Bronchial epithelial cell (primary cell): ENCODE measurements at regions not wholly inside any gene's neighbourhood (a gene's known extent, or its start where the extent isn't known, plus 50 kb on each side); places are given as distances from the start of the nearest gene placed in this dataset.

Experiments used
- DNase-seq: peaks from one replicate; pipeline ENCODE4 v3.0.0-alpha.2; 2010; ENCODE audit warnings: low read depth
- FAIRE-seq: peaks from 2 replicates; lab custom pipeline; 2011; peaks lifted over from hg19 to GRCh38; lab: Jason Lieb, UNC
- H3K27me3 ChIP-seq: 2 replicates; pipeline ENCODE4 v1.5.1; 2011; ENCODE audit warnings: low read length; ENCODE audit not compliant: control insufficient read depth, insufficient read depth
- H3K36me3 ChIP-seq: 2 replicates; pipeline ENCODE4 v1.5.1; 2011; ENCODE audit warnings: low read length; ENCODE audit not compliant: control insufficient read depth, insufficient read depth
- H3K4me3 ChIP-seq: 2 replicates; pipeline ENCODE4 v1.5.1; 2011; ENCODE audit warnings: mild to moderate bottlenecking, low read depth, low read length, control low read depth
- TF ChIP-seq, protein P1 (sequence below): IDR thresholded peaks from 2 replicates; pipeline ENCODE4 v1.5.1; 2011; ENCODE audit warnings: mild to moderate bottlenecking, moderate library complexity, low read length, control low read depth, inconsistent platforms; ENCODE audit not compliant: insufficient read depth, severe bottlenecking

- TF ChIP-seq, protein P1, sequence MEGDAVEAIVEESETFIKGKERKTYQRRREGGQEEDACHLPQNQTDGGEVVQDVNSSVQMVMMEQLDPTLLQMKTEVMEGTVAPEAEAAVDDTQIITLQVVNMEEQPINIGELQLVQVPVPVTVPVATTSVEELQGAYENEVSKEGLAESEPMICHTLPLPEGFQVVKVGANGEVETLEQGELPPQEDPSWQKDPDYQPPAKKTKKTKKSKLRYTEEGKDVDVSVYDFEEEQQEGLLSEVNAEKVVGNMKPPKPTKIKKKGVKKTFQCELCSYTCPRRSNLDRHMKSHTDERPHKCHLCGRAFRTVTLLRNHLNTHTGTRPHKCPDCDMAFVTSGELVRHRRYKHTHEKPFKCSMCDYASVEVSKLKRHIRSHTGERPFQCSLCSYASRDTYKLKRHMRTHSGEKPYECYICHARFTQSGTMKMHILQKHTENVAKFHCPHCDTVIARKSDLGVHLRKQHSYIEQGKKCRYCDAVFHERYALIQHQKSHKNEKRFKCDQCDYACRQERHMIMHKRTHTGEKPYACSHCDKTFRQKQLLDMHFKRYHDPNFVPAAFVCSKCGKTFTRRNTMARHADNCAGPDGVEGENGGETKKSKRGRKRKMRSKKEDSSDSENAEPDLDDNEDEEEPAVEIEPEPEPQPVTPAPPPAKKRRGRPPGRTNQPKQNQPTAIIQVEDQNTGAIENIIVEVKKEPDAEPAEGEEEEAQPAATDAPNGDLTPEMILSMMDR, result no peak
- Histone ChIP-seq H3K27me3 (no peaks in the 10 kb centered on the region), H3K4me3 (no peak overlapping the region), H3K36me3 (no peaks in the 10 kb centered on the region)
- FAIRE-seq (no peak), DNase-seq (no peak)
Observed at GRCh38 chr11:95653680-95654079, 135.9 kb downstream of the FAM76B start.

DNA sequence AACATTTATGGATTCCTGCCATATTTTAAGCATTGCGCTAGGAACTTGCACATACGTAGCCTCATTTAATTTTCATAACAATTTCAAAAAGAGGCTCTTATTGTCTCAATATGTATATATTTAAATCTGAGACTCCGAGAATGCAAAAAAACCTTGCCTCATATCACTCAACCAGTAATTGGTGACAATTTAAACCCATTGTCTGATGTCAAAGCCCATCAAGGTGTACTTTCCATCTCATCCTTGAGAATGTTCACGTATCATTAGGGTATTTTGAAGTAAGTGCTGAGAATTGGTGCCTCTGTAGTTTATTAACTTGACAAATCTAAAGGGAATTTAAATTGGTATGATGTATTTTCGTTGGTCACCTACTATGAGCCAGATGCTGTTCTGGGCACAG lies 136.5 kb downstream of the FAM76B start:
- H3K4me3 ChIP-seq, result no peak overlapping the region
- no peak for DNase-seq
- no peaks in the 10 kb centered on the region for H3K27me3 ChIP-seq
- no peaks in the 10 kb centered on the region for H3K36me3 ChIP-seq
- FAIRE-seq, result no peak
- TF ChIP-seq, protein P1, result no peak

DNA sequence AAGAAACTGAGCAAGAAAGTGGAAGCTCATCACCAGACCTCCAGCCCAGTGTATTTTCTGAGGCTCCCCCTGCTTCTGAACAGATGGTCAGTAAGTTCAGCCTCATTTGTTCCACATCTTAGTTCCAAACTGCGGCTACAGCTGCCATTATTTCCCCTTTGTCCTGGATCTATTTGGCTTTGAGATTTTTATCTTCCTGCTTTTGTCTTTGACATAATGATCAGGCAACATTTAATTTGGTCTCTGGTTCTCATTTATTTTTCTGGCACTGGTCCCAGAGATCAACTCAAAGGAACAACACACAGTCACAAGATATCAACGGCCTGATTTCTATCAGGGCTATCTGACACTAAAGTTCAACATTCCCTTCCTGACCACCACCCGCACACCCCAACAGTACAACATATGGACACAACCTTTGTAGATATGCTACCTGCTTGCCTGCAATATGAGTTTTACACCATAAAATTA lies 137.5 kb downstream of the FAM76B start:
- Histone ChIP-seq H3K36me3 (no peaks in the 10 kb centered on the region), H3K27me3 (no peaks in the 10 kb centered on the region), H3K4me3 (no peak overlapping the region)
- FAIRE-seq, result no peak
- DNase-seq, result no peak
- TF ChIP-seq, protein P1, result no peak

- Histone ChIP-seq H3K27me3 (no peaks in the 10 kb centered on the region), H3K4me3 (no peak overlapping the region), H3K36me3 (no peaks in the 10 kb centered on the region)
- FAIRE-seq (no peak), DNase-seq (no peak)
- TF ChIP-seq, protein P1, result no peak
Observed at GRCh38 chr11:95650276-95650675, 139.3 kb downstream of the FAM76B start.

GRCh38 chr11:95647871-95648270 lies 141.7 kb downstream of the FAM76B start:
- TF ChIP-seq, protein P1, result no peak
- FAIRE-seq (no peak), DNase-seq (no peak)
- Histone ChIP-seq H3K4me3 (no peak overlapping the region), H3K27me3 (no peaks in the 10 kb centered on the region), H3K36me3 (no peaks in the 10 kb centered on the region)

DNA sequence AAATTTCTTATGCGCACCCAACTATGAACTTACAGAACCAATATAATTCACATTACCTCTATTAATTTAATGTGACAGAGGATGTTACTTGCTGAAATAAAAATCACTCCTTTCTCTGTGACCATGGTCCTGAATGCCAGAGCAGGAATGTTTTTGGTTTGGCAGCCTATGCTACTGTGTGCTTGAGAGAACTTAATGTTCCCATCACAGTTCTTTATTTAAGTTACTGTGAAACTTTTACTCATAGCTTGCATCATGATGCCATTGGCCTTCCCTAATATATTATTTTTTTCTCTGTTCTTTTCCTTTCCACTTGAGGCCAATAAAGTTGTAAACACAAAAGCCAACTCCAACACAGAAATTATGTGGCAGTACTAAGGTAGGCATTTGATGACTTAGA lies 142.2 kb downstream of the FAM76B start:
- H3K4me3 ChIP-seq, result no peak overlapping the region
- no peak for FAIRE-seq
- TF ChIP-seq, protein P1, result no peak
- DNase-seq, result no peak
- no peaks in the 10 kb centered on the region for H3K27me3 ChIP-seq
- no peaks in the 10 kb centered on the region for H3K36me3 ChIP-seq
